ENCODE measurements at regions not wholly inside any gene's neighbourhood (a gene's known extent, or its start where the extent isn't known, plus 50 kb on each side); places are given as distances from the start of the nearest gene placed in this dataset.

DNA sequence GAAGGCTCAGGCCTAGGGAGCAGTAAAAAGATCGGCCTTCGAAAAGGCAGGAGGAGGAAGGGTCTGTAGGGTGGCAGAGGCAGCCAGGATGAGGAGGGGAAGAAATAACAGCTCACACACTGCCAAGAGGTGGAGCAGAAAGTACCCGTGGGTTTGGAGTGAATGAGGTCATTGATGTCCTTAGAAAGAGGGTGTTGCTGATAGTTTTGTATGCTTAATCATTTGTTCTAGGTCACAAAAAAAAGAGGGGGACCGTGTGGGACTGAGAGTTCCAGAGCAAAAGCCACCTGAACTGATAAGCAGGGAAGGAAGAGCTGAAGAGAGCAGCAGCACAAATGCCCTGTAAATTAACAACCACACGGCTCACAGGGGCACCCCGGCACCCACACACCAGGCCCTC is 140.4 kb downstream of the FAM161A start:
- TF ChIP-seq CTCF (IDR thresholded peaks at IDR 0.05): no peak
- Histone ChIP-seq H3K4me3 (no peak overlapping the region), H3K27ac (no peak overlapping the region)
- DNase-seq (ENCODE audit: low spot score): no peak

- no peak overlapping the region for H3K27ac ChIP-seq
- H3K4me3 ChIP-seq: no peak overlapping the region
- no peak for DNase-seq (ENCODE audit: low spot score)
- TF ChIP-seq CTCF (IDR thresholded peaks at IDR 0.05): no peak
These were observed 141.8 kb downstream of the FAM161A start for GRCh38 chr2:61712060-61712459.

DNA sequence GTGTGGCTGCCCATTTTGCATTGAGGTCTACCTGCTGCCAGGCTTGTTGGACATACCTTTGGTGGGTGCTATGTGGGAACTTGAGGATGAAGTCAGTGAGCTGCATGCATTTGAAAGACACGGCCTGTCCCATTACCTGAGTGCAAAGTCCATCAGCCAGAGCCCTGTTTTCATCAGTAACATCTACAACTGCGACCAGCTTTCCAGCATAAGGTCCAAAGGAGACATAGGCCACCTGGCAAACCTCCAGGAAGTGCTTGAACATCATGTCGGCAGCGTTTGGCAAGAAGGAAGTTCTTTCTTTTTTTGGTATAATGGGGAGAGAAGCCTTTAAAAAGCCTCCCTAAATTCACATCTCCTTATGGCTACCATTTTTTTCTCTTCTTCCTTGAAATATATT is 143.1 kb downstream of the FAM161A start:
- DNase-seq (ENCODE audit: low spot score): no peak
- no peak for TF ChIP-seq CTCF (IDR thresholded peaks at IDR 0.05)
- H3K27ac ChIP-seq: no peak overlapping the region
- H3K4me3 ChIP-seq: no peak overlapping the region

GRCh38 chr2:61707984-61708852 is 145.6 kb downstream of the FAM161A start:
- H3K4me3 ChIP-seq: no peak overlapping the region
- no peak for TF ChIP-seq CTCF (IDR thresholded peaks at IDR 0.05)
- H3K27ac ChIP-seq: no peak overlapping the region
- DNase-seq (ENCODE audit: low spot score): no peak

GRCh38 chr2:61705625-61706024 is 148.2 kb downstream of the FAM161A start:
- no peak overlapping the region for H3K27ac ChIP-seq
- no peak for TF ChIP-seq CTCF (IDR thresholded peaks at IDR 0.05)
- no peak for DNase-seq (ENCODE audit: low spot score)

GRCh38 chr2:61704364-61704763 is 149.5 kb downstream of the FAM161A start:
- TF ChIP-seq CTCF (IDR thresholded peaks at IDR 0.05): no peak
- no peak overlapping the region for H3K27ac ChIP-seq
- H3K4me3 ChIP-seq: no peak overlapping the region
- no peak for DNase-seq (ENCODE audit: low spot score)

More at GRCh38 chr2:61705625-61706024, 148.2 kb downstream of the FAM161A start:
- H3K4me3 ChIP-seq: no peak overlapping the region

- TF ChIP-seq CTCF (IDR thresholded peaks at IDR 0.05): no peak
- Histone ChIP-seq H3K27ac (no peak overlapping the region), H3K4me3 (no peak overlapping the region)
- DNase-seq (ENCODE audit: low spot score): no peak
These were observed 151.8 kb downstream of the FAM161A start for GRCh38 chr2:61702088-61702467.

Measured in coronary artery (tissue), 2 donors.